Astrocyte (in vitro differentiated cells and primary cell): ENCODE measurements at regions not wholly inside any gene's neighbourhood (a gene's known extent, or its start where the extent isn't known, plus 50 kb on each side); places are given as distances from the start of the nearest gene placed in this dataset.

ENCODE experiments used
- DNase-seq: peaks from one replicate; pipeline ENCODE4 v3.0.0-alpha.2; 2010; ENCODE audit warnings: low read depth
- FAIRE-seq: peaks from 2 replicates; lab custom pipeline; 2011; peaks lifted over from hg19 to GRCh38; lab: Jason Lieb, UNC
- H2AFZ ChIP-seq: 2 replicates; pipeline ENCODE4 v1.6.0; 2012; ENCODE audit warnings: low read depth, low read length, inconsistent platforms
- H3K27ac ChIP-seq: 2 replicates; pipeline ENCODE4 v1.5.1; 2011; ENCODE audit warnings: low read depth, low read length, inconsistent platforms
- H3K27me3 ChIP-seq: 2 replicates; pipeline ENCODE4 v1.6.0; 2011; ENCODE audit warnings: low read length, inconsistent platforms; ENCODE audit not compliant: insufficient read depth
- H3K36me3 ChIP-seq: 2 replicates; pipeline ENCODE4 v1.5.1; 2011; ENCODE audit warnings: low read length, inconsistent platforms; ENCODE audit not compliant: insufficient read depth
- H3K4me1 ChIP-seq: 2 replicates; pipeline ENCODE4 v1.5.1; 2011; ENCODE audit warnings: low read length, inconsistent platforms; ENCODE audit not compliant: insufficient read depth
- H3K4me2 ChIP-seq: 2 replicates; pipeline ENCODE4 v1.6.0; 2012; ENCODE audit warnings: low read length, inconsistent platforms
- H3K4me3 ChIP-seq: 2 replicates; pipeline ENCODE4 v1.5.1; 2011; ENCODE audit warnings: low read depth, mild to moderate bottlenecking, low read length, inconsistent platforms; ENCODE audit not compliant: insufficient read depth
- H3K79me2 ChIP-seq: 2 replicates; pipeline ENCODE4 v1.6.0; 2012; ENCODE audit warnings: mild to moderate bottlenecking, low read length, inconsistent platforms; ENCODE audit not compliant: insufficient read depth
- H3K9ac ChIP-seq: 2 replicates; pipeline ENCODE4 v1.6.0; 2012; ENCODE audit warnings: mild to moderate bottlenecking, low read length, inconsistent platforms
- H3K9me3 ChIP-seq: 2 replicates; pipeline ENCODE4 v1.5.1; 2012; ENCODE audit warnings: low read depth, mild to moderate bottlenecking, low read length, inconsistent platforms; ENCODE audit not compliant: insufficient read depth
- H4K20me1 ChIP-seq: 2 replicates; pipeline ENCODE4 v1.6.0; 2012; ENCODE audit warnings: low read length, inconsistent platforms; ENCODE audit not compliant: insufficient read depth
- H3K27ac Mint-ChIP-seq: one replicate; pipeline ENCODE4 v1.8.0; 2021; ENCODE audit warnings: mild to moderate bottlenecking, mixed read lengths; ENCODE audit not compliant: unreplicated experiment
- H3K27me3 Mint-ChIP-seq: one replicate; pipeline ENCODE4 v1.8.0; 2021; ENCODE audit warnings: low read depth, mixed read lengths; ENCODE audit not compliant: unreplicated experiment
- H3K36me3 Mint-ChIP-seq: one replicate; pipeline ENCODE4 v1.8.0; 2021; ENCODE audit warnings: low read depth, mixed read lengths; ENCODE audit not compliant: unreplicated experiment
- H3K4me1 Mint-ChIP-seq: one replicate; pipeline ENCODE4 v1.8.0; 2021; ENCODE audit warnings: low read depth, mixed read lengths; ENCODE audit not compliant: unreplicated experiment
- H3K4me3 Mint-ChIP-seq: one replicate; pipeline ENCODE4 v1.8.0; 2021; ENCODE audit warnings: mild to moderate bottlenecking, moderate library complexity, mixed read lengths; ENCODE audit not compliant: unreplicated experiment
- H3K9me3 Mint-ChIP-seq: one replicate; pipeline ENCODE4 v1.8.0; 2021; ENCODE audit warnings: mild to moderate bottlenecking, mixed read lengths; ENCODE audit not compliant: unreplicated experiment
- EZH2 ChIP-seq: IDR thresholded peaks from 2 replicates; pipeline ENCODE4 v1.6.1; 2012; ENCODE audit warnings: mild to moderate bottlenecking, low read length, inconsistent platforms; ENCODE audit not compliant: insufficient read depth
- TF ChIP-seq, protein P1 (sequence below): IDR thresholded peaks from 2 replicates; pipeline ENCODE4 v1.5.1; 2011; ENCODE audit warnings: low read depth, mild to moderate bottlenecking, inconsistent platforms, low read length, moderate library complexity; ENCODE audit not compliant: insufficient read depth

GRCh38 chr10:108069096-108069495 lies 904.6 kb upstream of the SORCS1 start:
- Histone ChIP-seq H3K4me3 (no peak overlapping the region), H3K79me2 (no peaks in the 10 kb centered on the region), H3K4me1 (no peaks in the 10 kb centered on the region), H3K36me3 (no peaks in the 10 kb centered on the region), H3K9ac (no peak overlapping the region), H4K20me1 (no peaks in the 10 kb centered on the region), H3K4me2 (no peak overlapping the region), H3K27me3 (no peaks in the 10 kb centered on the region), H3K27ac (no peak overlapping the region), H3K9me3 (no peaks in the 10 kb centered on the region), H2AFZ (no peak overlapping the region)
- FAIRE-seq (no peak), DNase-seq (no peak)
- Mint-ChIP-seq H3K27me3 (no peaks in the 10 kb centered on the region), H3K27ac (no peak overlapping the region), H3K36me3 (peaks cover 2% of the 10 kb centered on the region), H3K4me1 (peaks cover 8% of the 10 kb centered on the region), H3K9me3 (no peaks in the 10 kb centered on the region), H3K4me3 (no peak overlapping the region)
- no peak for TF ChIP-seq EZH2
- TF ChIP-seq, protein P1, sequence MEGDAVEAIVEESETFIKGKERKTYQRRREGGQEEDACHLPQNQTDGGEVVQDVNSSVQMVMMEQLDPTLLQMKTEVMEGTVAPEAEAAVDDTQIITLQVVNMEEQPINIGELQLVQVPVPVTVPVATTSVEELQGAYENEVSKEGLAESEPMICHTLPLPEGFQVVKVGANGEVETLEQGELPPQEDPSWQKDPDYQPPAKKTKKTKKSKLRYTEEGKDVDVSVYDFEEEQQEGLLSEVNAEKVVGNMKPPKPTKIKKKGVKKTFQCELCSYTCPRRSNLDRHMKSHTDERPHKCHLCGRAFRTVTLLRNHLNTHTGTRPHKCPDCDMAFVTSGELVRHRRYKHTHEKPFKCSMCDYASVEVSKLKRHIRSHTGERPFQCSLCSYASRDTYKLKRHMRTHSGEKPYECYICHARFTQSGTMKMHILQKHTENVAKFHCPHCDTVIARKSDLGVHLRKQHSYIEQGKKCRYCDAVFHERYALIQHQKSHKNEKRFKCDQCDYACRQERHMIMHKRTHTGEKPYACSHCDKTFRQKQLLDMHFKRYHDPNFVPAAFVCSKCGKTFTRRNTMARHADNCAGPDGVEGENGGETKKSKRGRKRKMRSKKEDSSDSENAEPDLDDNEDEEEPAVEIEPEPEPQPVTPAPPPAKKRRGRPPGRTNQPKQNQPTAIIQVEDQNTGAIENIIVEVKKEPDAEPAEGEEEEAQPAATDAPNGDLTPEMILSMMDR: no peak

DNA sequence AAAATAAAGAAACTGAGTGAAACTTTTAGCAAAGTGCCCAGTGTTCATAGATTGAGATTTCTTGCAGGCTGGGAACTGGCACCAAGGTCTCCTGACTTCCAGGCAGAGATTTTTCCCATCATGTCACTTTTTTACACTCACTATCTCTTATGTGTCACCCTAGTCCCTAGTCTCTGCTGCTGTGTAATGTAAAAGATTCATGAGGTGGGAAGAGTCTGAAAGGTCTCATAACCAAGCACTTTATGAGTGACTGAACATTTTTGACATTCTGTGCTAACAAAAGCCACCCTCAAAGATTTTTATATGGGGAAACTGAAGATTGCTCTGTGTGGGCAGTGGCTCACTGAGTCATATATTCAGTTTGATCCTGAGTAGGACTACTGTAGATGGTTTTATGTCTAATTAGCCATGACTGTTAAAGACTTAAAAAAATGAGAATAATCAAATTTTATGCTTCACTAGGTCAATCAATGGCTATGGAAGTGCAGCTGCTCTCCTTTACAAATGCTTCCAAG lies 900.3 kb upstream of the SORCS1 start:
- no peak for TF ChIP-seq EZH2
- TF ChIP-seq, protein P1: no peak
- H3K36me3 ChIP-seq: no peaks in the 10 kb centered on the region

DNA sequence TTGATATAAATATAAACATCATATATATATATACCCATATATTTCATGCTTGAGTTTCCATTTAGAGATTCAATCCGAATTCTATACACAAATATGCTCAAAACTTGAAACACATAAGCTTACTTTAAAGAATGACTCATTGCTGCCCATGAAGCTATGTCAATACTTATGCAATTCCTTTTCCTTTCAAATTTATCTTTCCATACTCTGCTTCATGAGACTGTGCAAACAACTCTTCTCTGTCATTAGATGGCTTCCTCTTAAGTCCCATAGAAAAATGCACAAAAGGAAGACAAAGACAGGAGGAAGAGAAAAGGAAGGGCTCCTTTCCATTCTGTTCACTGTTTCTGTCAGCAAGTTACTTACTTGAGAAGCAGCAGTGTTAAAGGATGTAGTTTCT lies 895.7 kb upstream of the SORCS1 start:
- Histone ChIP-seq H3K4me1 (no peaks in the 10 kb centered on the region), H2AFZ (no peak overlapping the region), H3K4me3 (no peak overlapping the region), H3K9me3 (no peaks in the 10 kb centered on the region), H3K4me2 (no peak overlapping the region), H3K9ac (no peak overlapping the region), H4K20me1 (no peaks in the 10 kb centered on the region), H3K36me3 (no peaks in the 10 kb centered on the region), H3K27ac (no peak overlapping the region), H3K27me3 (no peaks in the 10 kb centered on the region), H3K79me2 (no peaks in the 10 kb centered on the region)
- H3K27me3 Mint-ChIP-seq: no peaks in the 10 kb centered on the region
- H3K27ac Mint-ChIP-seq: no peak overlapping the region
- no peak for TF ChIP-seq EZH2
- TF ChIP-seq, protein P1: no peak
- no peaks in the 10 kb centered on the region for H3K9me3 Mint-ChIP-seq
- H3K4me3 Mint-ChIP-seq: no peak overlapping the region
- no peak for FAIRE-seq
- no peaks in the 10 kb centered on the region for H3K36me3 Mint-ChIP-seq
- DNase-seq: no peak
- H3K4me1 Mint-ChIP-seq: peaks cover 11% of the 10 kb centered on the region

More for the DNA sequence above, 900.3 kb upstream of the SORCS1 start:
- H3K27me3 ChIP-seq: no peaks in the 10 kb centered on the region
- peaks cover 2% of the 10 kb centered on the region for H3K36me3 Mint-ChIP-seq
- no peaks in the 10 kb centered on the region for H3K4me1 ChIP-seq
- peaks cover 13% of the 10 kb centered on the region for H3K4me1 Mint-ChIP-seq
- H3K9me3 ChIP-seq: no peaks in the 10 kb centered on the region
- H3K9ac ChIP-seq: no peak overlapping the region
- H3K9me3 Mint-ChIP-seq: no peaks in the 10 kb centered on the region
- no peaks in the 10 kb centered on the region for H3K27me3 Mint-ChIP-seq
- H3K27ac ChIP-seq: no peak overlapping the region
- no peaks in the 10 kb centered on the region for H3K79me2 ChIP-seq
- H4K20me1 ChIP-seq: no peaks in the 10 kb centered on the region
- no peak overlapping the region for H3K4me2 ChIP-seq
- no peak overlapping the region for H3K4me3 Mint-ChIP-seq
- H3K4me3 ChIP-seq: no peak overlapping the region
- H2AFZ ChIP-seq: no peak overlapping the region
- no peak overlapping the region for H3K27ac Mint-ChIP-seq
- DNase-seq (no peak), FAIRE-seq (no peak)
